Stimulated activated CD8-positive, alpha-beta memory T cell treated with anti-CD3 and anti-CD28 coated beads, Interleukin-7, amount 100 ng/mL, for 1 hour (primary cell): ENCODE measurements at regions not wholly inside any gene's neighbourhood (a gene's known extent, or its start where the extent isn't known, plus 50 kb on each side); places are given as distances from the start of the nearest gene placed in this dataset.

Source experiments
- DNase-seq, 2 donors: peaks; one replicate each; pipeline ENCODE4 v3.0.0-alpha.2; 2020; ENCODE audit warnings: low read depth in 2 of 2

DNA sequence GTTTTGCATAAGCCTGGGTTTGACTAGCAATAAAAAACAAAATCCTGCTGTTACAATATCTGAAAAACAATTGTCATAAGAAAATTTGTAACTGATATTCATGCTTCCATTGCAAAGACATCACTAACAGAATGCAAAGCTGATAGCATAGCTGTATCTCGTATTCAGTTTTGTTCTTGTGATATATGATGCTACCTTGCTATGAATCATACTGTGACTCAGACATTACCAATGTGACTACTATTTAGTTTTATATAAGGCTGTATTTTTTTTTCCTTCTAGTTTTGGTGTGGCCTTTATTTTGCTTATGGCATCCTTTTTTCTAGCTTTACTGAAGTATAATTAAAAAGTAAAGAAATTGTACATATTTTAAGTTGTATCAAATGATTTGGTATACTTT lies 1381.8 kb downstream of the MRPL39 start:
- DNase-seq: no peak

DNA sequence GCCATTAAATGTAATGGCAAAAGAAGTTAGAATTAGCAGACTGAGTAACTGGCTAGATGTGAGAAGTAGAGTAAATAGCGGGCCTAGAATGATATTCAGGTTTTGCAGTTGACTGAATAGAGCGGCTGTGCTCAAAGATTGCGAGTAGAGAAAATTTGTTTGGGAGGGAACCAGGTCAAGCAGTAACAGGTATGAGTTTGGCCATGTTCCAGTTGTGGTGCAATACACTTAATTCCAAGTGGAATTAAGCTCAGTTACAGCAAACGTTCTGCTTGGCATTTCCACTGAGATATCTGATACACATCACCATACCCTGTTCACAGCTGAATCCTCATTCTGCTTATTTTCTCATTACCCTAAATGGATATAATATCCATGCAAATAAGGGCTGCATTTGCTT lies 1382.9 kb downstream of the MRPL39 start:
- DNase-seq: no peak

DNA sequence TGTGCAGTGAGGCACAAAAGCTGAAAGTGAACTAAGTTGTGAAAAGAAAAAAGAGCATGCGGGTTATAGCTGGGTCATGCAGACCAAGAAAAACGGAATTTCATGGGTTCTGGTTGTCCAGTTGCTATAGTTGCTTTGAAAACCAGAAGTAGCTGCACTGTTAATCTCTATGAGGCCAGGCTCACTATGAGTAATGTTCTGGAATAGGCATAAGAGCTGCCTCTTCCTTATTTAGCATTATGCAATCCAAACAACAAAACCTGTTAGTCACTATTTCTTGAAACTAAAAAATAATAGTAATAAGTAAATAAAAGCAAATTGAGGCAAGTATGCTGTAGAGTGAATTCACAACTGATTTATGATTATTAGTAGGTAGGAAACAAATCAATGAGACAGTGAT lies 1383.7 kb downstream of the MRPL39 start:
- no peak for DNase-seq

DNA sequence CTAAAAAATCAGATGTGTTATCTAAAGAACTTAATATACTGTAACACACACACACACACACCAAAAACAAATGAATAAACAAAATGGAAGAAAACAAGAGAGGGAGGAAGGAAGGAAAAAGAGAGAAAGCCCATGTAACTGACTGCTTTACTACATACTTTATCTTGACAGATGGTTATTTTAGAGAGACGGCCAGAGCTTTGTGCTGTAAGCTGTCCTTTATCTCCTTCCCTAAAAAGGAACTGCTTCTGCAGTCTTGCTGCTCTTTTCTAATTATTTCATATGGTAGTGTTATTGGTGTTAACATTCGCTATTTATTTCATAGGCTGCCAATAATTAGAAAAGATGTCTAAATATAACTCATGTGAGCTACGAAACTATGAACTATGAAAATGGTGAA lies 1384.6 kb downstream of the MRPL39 start:
- DNase-seq: no peak

DNA sequence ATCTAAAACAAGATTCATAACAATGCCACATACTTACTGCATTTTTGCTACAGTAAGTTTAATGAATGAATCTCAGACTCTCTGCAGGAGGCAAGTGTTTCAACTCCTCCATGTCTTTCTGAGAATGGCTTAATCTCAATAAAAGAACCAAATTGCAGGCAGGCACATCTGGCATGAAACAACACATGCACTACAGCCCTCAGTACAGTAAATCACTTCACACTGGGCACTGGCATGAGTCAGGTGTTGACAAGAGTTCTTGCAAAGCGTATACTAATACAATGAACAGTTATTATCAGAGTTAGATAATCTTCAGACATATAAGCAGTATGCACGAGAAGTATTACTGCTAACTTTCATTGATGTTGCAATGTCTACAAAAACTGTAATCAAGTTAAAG lies 1386.8 kb downstream of the MRPL39 start:
- no peak for DNase-seq

DNA sequence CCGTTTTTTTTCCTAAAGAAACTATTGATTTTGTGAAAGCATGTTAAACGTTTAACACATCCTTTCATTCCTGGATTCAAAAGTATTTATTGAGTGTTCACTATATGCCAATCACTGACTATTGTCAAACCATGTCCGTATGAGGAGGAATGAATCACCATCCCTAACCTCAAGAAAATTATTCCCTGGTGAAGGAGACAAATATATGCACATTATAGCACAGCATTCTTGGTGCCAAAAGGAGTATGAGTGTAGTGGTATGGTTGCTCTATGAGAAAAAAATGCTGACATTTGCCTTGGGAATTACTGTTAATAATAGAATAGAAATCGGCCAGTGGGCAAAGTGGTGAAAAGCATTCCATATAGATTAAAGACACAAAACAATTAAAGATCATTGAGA lies 1390.1 kb downstream of the MRPL39 start:
- DNase-seq: no peak

DNA sequence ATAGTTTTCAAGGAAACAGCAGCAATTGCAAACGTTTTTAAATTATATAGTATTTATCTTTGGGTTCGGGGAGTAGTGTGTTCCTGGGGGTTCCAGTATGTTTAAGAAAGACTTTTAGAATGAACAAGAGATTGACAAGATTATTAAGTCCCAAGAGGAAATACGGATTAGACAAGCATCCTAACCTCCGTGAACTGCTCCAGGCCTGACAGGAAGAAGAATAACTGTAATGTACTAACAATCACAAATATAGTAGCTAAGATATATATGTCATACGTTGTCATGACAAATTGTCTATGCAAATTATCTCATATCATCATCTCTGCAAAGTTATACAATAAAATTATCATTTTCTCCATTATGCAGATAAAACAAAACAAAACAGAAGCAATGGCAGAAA lies 1397.2 kb downstream of the MRPL39 start:
- DNase-seq: no peak

DNA sequence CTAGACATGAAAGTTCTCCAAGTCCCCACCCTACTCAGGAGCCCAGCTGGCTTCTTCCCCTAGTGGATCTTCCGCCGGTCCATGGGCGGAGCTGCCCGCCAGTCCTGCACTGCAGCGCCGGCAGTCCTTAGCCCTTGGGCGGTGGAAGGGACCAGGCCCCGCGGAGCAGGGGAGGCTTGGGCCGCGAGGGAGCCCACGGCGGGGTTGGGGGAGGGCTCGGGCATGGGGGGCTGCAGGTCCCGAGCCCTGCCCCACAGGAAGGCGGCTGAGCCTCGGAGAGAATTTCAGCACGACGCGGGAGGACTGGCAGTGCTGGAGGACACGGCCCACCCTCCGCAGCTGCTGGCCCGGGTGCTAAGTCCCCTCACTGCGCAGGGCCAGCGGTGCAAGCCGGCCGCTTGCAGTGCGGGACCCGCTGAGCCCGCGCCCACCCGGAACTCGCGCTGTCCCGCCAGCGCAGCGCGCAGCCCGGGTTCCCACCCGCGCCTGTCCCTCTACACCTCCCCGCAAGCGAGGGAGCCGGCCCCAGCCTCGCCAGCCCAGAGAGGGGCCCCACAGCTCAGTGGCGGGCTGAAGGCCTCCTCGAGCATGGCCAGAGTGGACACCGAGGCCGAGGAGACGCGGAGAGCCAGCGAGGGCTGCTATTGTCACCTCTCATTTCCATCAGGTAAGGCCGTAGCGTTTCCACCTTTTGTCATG lies 1398.6 kb downstream of the MRPL39 start:
- DNase-seq: no peak

DNA sequence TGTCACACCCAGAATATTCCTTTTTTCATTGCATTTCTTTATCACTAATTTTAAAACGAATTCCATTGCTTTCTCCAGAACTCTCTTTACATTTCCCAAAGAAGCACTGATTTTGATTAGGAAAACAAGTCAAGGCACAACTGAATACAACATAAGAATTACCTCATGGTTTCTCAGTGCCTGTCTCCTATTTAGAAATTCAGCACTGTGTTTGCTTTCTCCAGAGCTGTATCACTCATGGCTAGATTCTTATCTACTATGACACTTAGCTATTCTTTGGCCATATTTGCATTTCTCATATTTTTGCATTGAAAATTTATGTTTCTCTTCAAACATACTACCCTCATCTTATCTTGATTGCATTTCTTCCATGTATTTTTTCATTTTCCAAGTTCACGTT lies 1402.0 kb downstream of the MRPL39 start:
- no peak for DNase-seq

DNA sequence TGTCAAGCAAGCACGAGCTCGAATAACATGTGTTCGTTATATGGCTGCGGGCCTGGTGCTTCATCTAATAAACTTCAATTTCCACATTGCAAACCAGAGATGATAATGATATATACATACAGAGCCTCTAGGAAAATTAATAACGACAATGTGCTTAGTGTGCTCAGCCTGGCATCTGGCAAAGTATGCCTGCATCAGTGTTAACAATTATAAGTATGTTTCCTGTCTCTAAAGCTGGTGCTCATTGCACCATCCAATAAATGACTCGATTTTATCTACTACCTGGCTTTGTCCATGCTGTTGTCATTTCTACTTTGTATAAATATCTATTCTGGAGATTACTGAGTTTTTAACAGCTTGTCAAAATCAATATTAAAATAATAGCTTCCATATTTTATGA lies 1402.6 kb downstream of the MRPL39 start:
- DNase-seq: no peak

DNA sequence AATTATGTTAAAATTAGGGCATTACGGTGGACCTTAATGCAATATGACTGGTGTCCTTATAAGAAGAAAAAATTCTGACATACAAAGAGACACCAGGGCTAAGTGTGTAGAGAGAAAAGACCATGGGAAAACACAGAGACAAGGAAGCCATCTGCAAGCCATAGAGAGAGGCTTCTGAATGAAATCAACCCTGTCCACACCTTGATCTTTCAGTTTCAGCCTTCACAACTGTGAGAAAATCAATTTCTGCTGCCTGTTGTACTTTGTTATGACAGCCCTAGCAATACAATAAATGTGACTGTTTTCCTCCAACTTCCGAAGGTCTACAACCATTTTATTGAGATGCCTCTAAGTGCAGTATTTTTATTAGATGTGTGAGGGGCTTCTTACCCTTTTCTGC lies 1407.2 kb downstream of the MRPL39 start:
- DNase-seq: no peak

DNA sequence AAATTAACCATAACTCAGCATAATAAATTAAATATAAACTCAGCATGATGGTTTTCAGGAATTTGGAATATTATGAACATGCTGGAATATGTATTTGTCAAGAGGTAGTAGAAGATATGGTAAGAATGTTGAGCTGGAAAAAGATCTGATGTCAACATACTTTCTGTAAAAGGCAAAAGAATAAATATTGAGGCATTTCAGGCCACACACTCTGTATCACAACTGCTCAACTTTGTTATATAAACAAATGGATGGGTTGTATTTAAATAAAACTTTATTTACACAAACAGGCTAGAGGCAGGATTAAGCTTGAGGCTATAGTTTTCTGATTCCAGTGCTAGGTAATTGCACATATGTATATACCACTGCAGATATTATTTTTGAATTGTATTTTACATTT lies 1409.4 kb downstream of the MRPL39 start:
- DNase-seq: no peak

DNA sequence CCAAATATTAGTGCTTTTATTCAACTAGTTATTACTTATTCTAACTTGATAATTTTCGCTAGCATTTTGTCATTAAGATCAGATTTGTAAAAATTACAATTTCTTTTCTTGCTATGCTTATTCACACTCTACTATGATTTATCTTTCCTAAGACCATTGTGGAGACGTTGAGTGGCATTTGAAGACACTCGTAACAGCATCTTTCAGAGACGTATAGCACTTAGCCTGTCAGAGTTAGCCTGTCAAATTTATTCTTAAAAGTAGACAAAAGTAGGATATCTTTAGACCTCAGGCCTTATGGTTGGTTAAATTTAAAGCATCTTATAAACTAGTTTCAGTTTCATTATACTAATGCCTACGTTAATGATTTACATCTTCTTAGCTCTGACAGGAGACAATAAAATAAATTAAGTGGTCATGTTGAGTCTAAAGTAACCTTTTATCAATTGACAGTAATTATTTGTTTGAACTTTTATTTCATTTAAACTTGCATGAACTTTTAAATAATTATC lies 1410.1 kb downstream of the MRPL39 start:
- DNase-seq: no peak

DNA sequence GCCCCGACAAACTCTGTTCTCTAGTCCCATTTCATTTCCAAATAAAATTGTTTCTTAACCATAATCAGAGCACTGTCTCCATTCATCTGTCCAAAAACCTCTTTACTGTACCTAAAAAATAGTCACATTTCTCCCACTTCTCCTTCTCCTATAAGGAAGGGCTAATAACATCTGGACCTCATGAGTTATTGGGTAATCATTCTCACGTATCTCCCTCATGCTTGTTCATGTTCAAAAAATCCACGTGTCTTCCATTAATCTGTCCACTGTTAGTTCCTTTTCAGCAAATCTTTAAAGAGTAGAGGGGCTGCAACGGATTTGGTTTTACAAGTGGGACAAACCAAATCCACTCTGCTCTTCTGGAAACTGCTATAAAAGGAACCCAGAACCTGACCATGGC lies 1418.8 kb downstream of the MRPL39 start:
- no peak for DNase-seq

DNA sequence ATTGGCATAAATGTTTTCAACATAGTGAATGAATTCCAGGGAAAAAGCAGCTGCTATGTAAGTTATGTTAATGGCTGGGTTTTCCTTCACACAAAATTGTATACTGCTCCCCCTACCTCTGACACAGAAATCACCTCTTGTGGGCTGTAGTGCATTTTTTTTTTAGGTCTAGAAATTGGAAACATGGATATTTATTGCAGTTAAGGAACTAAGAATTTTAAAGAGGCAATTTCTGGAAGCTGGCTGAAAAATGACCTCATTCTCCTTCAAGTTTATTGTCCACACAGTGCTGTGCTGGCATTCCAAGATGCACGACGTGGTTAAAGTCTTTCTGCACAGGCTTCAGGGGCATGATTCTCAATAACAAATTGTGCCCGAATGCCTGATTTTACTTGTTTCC lies 1424.2 kb downstream of the MRPL39 start:
- no peak for DNase-seq

DNA sequence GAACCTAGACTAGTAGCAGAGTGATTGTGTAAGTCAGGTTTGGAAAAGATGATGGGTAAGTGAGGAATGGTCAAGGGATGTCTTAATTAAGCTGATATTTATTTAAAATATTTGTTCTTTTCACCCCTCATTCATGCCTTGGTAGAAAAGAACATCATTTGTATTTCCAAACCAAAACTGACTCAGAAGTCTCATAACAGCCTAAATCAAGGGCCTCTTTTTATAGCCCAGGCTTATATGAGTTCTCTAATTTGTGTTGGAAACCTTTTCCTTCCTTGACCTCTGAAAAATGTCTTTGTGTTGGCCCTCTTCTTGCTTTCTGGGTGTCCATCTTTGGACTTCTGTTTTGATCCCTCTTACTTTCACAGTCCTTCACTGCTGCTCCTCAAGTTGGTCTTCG lies 1428.2 kb downstream of the MRPL39 start:
- no peak for DNase-seq

DNA sequence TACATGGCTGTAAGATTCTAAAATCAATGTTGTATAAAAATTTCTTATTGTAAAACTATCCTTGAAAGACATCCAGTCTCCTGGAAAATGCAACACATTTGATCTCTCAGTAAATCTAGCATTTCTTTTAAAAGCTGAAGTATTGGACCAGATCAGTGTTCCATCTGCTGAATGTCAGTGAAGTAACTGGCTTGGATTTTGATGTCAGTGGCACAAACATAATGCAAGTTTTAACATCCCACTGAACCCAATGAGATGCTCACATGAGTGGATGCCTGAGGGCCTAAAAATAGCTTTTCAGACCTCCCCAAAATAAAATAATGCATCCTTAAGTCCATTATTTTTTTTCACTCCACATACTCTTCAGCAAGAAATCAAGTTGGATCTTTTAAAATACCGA lies 1432.2 kb downstream of the MRPL39 start:
- no peak for DNase-seq

DNA sequence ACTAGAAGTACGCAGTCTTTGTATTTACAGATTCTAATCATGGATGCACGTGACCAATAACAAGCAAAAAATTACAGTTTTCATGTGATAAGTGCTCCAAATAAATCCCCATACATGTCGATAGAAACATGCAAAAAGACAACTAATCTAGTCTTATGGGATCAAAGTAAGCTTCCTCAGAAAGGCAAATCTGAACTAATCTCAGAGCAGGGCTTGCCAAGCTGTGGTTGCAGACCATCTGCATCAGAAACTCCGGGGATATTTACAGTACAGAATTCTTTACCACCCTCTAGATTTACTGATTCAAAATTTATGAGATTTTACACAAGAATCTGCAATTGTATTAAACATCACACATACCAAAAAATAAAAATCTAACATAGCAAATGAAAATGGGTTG lies 1435.5 kb downstream of the MRPL39 start:
- DNase-seq: no peak

DNA sequence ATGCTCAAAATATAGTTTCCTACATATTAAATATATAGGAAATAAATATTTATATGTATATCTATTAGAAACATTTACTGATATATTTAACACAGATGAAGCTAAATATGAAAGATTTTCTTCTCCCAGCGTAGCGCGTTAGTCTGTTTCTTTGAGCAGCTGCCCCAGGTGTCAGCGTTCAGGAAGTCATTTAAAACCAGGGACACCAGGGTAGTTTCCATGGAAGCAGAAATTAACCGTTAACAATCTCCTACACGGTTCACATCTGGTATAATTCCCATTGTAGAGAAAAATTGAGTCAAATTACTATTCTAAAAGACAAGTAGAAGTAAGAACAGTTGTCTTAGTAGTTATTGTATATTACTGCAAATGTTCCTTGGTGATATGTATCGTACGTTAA lies 1443.7 kb downstream of the MRPL39 start:
- DNase-seq: no peak

DNA sequence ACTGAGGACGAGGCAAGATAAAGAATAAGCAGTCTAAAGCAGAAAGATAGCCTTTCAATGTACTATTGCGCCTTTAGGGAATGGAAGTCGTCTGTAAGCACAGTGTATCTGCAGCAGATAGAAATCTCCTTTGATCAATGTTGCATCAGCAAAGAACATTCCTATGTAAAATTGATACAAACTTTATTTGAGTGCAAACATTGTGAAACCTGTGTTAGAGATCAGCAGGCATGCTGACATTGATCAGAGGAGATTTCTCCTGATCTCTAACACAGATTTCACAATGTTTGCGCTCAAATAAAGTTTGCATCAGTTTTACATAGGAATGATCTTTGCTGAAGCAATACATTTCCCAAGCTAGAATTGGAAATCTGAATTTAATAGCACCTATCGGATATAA lies 1446.8 kb downstream of the MRPL39 start:
- DNase-seq: no peak

DNA sequence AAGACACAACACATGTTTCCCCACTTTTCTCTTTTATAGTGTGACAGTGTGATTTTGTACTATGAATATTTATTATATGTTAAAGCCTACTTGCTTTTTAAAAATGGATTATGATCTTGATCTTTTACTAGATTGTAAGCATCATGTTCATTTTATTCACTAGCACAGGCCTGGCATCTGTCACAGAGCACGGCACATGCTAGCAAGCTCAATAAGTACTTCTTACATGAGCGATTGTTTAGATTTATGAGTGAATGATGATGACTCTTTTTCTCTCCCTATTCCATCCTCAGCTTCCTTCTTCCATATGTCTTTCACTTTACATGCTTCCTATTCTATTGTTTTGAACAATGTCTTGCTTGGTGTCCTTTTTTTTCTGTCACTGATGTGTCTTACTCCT lies 1454.1 kb downstream of the MRPL39 start:
- DNase-seq: no peak

DNA sequence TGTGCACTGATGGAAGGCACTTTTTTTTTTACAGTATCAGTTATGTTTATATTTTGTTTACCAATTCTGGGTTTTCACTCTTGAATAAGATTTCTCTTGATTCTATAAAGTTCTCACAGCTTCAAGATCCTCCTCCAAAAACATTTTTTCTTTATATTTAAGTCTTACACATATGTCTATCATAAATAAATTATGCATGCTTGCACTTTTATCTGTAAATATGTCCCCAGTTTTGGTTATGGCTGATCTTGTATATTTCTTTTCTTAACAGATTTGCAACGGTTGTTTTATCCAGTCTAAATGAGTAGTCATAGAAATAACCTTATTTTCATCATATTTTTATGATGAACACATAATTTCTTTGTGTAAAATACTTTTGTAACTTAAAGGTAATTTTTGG lies 1456.5 kb downstream of the MRPL39 start:
- DNase-seq: no peak

DNA sequence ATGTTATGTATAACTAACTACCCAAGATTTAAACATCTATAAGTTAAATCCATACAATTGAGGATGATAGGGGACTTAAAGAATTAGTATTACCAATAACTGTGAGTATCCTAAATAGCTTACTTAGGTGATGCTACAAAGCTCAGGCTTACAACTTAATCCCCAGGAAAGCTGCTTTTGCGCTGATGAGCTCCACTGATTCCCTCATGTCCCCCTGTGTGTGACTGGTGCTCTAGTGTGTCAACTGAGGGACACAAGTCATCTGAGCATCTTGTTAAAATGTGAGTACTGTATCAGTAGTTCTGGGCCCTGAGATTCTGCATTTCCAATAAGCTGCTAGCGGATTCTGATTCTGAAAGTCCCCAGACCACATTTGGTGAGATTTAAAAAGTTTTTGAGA lies 1458.8 kb downstream of the MRPL39 start:
- DNase-seq: no peak

DNA sequence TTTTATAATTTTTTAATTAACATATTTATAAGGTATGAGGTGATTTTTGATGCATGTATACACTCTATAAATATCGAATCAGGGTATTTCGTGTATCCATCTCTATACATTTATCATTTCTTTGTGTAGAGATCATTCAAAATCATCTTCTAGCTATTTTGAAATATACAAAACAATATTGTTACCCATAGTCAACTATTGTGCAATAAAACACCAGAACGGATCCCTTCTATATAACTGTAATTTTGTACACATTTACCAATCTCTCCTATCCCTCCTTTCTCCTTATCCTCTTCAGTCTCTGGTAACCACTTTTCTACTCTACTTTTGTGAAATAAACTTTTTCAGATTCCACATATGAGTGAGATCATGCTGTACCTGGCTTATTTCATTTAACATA lies 1459.6 kb downstream of the MRPL39 start:
- no peak for DNase-seq
